Heart left ventricle (tissue), 16 donors: ENCODE measurements at regions not wholly inside any gene's neighbourhood (a gene's known extent, or its start where the extent isn't known, plus 50 kb on each side); places are given as distances from the start of the nearest gene placed in this dataset.

Source experiments
- ATAC-seq, 4 donors: fragments of 200-7000 bp; cut with Tn5 transposase; one replicate each; pipeline ENCODE4 v1.9.1; 2020 to 2022; ENCODE audit warnings: moderate library complexity in 4 of 4, mild to moderate bottlenecking in 3 of 4, moderate number of reproducible peaks in 1 of 4
- DNase-seq, 5 donors: peaks; one replicate each; pipeline ENCODE4 v3.0.0-alpha.2; 2020
- H3K27ac ChIP-seq, 12 donors: fragments of 200-600 bp; sonication (generic) in 4 of 12; one replicate each; pipeline versions ENCODE4 v1.5.0 to v1.8.0; 2016 to 2022; ENCODE audit warnings: mild to moderate bottlenecking in 2 of 12
- H3K27me3 ChIP-seq, 9 donors: fragments of 200-600 bp; sonication (generic) in 2 of 9; one replicate each; pipeline versions ENCODE4 v1.5.1 to v1.8.0; 2016 to 2022; ENCODE audit warnings: mild to moderate bottlenecking in 3 of 9
- H3K36me3 ChIP-seq, 9 donors: fragments of 200-600 bp; sonication (generic) in 2 of 9; one replicate each; pipeline versions ENCODE4 v1.5.0 to v1.8.0; 2018 to 2022; ENCODE audit warnings: mild to moderate bottlenecking in 2 of 9
- H3K4me1 ChIP-seq, 12 donors: fragments of 200-600 bp; sonication (generic) in 4 of 12; one replicate each; pipeline versions ENCODE4 v1.5.0 to v1.8.0; 2016 to 2022; ENCODE audit warnings: mild to moderate bottlenecking in 3 of 12
- H3K4me3 ChIP-seq, 12 donors: fragments of 200-600 bp; sonication (generic) in 4 of 12; one replicate each; pipeline versions ENCODE4 v1.5.0 to v1.8.0; 2017 to 2022; ENCODE audit warnings: mild to moderate bottlenecking in 9 of 12, moderate library complexity in 4 of 12
- H3K9me3 ChIP-seq, 12 donors: fragments of 200-600 bp; sonication (generic) in 4 of 12; one replicate each; pipeline versions ENCODE4 v1.5.0 to v1.8.0; 2016 to 2022; ENCODE audit warnings: mild to moderate bottlenecking in 1 of 12
- CTCF ChIP-seq, 12 donors: fragments of 200-600 bp; sonication (generic) in 4 of 12; IDR thresholded peaks; one replicate each; pipeline versions ENCODE4 v1.5.0 to v1.8.0; 2018 to 2022; ENCODE audit warnings: antibody characterized with exemption in 12 of 12, mild to moderate bottlenecking in 5 of 12
- POLR2A ChIP-seq, 2 donors: fragments of 450-650 bp; IDR thresholded peaks; one replicate each; pipeline ENCODE4 v1.6.1; 2017; ENCODE audit warnings: antibody characterized with exemption in 2 of 2, mild to moderate bottlenecking in 2 of 2, moderate library complexity in 2 of 2
- WGBS, 4 donors: extraction: QIAGEN DNeasy Blood & Tissue Kit in 2 of 4; methylation state at CpG; one replicate each; pipeline versions ENCODE4 v1.1.5 to v1.1.7; 2013 to 2018; 5-methylcytosine and 5-hydroxymethylcytosine counted together
- intact Hi-C, 10 donors: fragments of 100-400 bp; cut with DNase I; formaldehyde crosslinking; loops; one replicate each; pipeline versions ENCODE4 v1.11.1 to v1.14.2; 2022
- donor health status: ischemic (EF 13 %, LVEDD 7.1; RV severe dilation, severe dysfunction).
- donor health status: healthy with polysubstance abuse.
- donor health status: DM: no; HTN: yes; CAD: no.
- donor health status: DM: no; HTN: no; CAD: no.
- donor health status: ischemic (EF 25% LVEDD 6.9; RV normal size, moderate dysfunction).
- donor health status: ischemic (EF 25% LVEDD 5.7; RV mildly dilated, moderate dysfunction).
- donor health status: healthy.
- donor health status: DM: yes; HTN: yes; CAD: no.
- donor health status: ischemic (EF 35%, LVEDD 5.7; RV mildly dilated, moderate dysfunction).
- donor health status: nonischemic (EF 11% LVEDD 7.7; RV severe dilation, severe dysfunction).
- donor health status: DM: yes; HTN: yes; CAD: no.
- donor health status: PGD.
- donor health status: ischemic (EF 29% LVEDD 5.4; RV normal size, mild dysfunction).
- donor health status: nonischemic (EF 23%, LVEDD 6.1; RV moderate dilation, normal function).

- H3K9me3 ChIP-seq: no peaks in the 10 kb centered on the region
- intact Hi-C loops: loop anchor here in 1 of 10 donors (10.0 kb wide), 1 partner anchor 55 kb away; no protein-coding TSS in a partner anchor
- WGBS, 4 donors: 59 to 76% (median 70%) methylated on average over 4 of the region's 4 CpGs
- no peaks in the 10 kb centered on the region for H3K27me3 ChIP-seq
- no peaks in the 10 kb centered on the region for H3K36me3 ChIP-seq
- no peak overlapping the region for H3K27ac ChIP-seq
- H3K4me3 ChIP-seq: no peak overlapping the region
- H3K4me1 ChIP-seq: no peaks in the 10 kb centered on the region
- DNase-seq: no peak
- no peak for ATAC-seq
- TF ChIP-seq CTCF (IDR thresholded peaks at IDR 0.05): no peak
- no peak for TF ChIP-seq POLR2A (IDR thresholded peaks at IDR 0.05)
Observed at GRCh38 chr16:17939723-17940122, 396.8 kb downstream of the NPIPA8 start.

- WGBS, 4 donors: 28 to 56% (median 31%) methylated on average over 2 of the region's 2 CpGs
- intact Hi-C loops: loop anchor here in 1 of 10 donors (10.0 kb wide), 1 partner anchor 56 kb away; no protein-coding TSS in a partner anchor
- no peak for DNase-seq
Observed at GRCh38 chr16:17939122-17939536, 397.4 kb downstream of the NPIPA8 start.

GRCh38 chr16:17938546-17938945 lies 398.0 kb downstream of the NPIPA8 start:
- ATAC-seq: no peak
- Histone ChIP-seq H3K4me3 (no peak overlapping the region), H3K27ac (no peak overlapping the region), H3K4me1 (no peaks in the 10 kb centered on the region), H3K36me3 (no peaks in the 10 kb centered on the region), H3K27me3 (no peaks in the 10 kb centered on the region), H3K9me3 (no peaks in the 10 kb centered on the region)
- intact Hi-C loops: loop anchor here in 1 of 10 donors (10.0 kb wide), 1 partner anchor 56 kb away; no protein-coding TSS in a partner anchor
- TF ChIP-seq CTCF (IDR thresholded peaks at IDR 0.05): no peak
- no peak for TF ChIP-seq POLR2A (IDR thresholded peaks at IDR 0.05)
- 67 to 79% (median 74%) methylated on average over 3 of the region's 3 CpGs for WGBS, 4 donors
- no peak for DNase-seq

More at GRCh38 chr16:17939122-17939536, 397.4 kb downstream of the NPIPA8 start:
- ATAC-seq: no peak
- Histone ChIP-seq H3K4me1 (no peaks in the 10 kb centered on the region), H3K4me3 (no peak overlapping the region), H3K36me3 (no peaks in the 10 kb centered on the region), H3K27me3 (no peaks in the 10 kb centered on the region), H3K27ac (no peak overlapping the region), H3K9me3 (no peaks in the 10 kb centered on the region)
- TF ChIP-seq POLR2A (IDR thresholded peaks at IDR 0.05) (no peak), CTCF (IDR thresholded peaks at IDR 0.05) (no peak)

GRCh38 chr16:17936766-17937402 lies 399.7 kb downstream of the NPIPA8 start:
- no peak for TF ChIP-seq CTCF (IDR thresholded peaks at IDR 0.05)
- no peak for TF ChIP-seq POLR2A (IDR thresholded peaks at IDR 0.05)
- Histone ChIP-seq H3K36me3 (no peaks in the 10 kb centered on the region), H3K27me3 (no peaks in the 10 kb centered on the region), H3K27ac (no peak overlapping the region), H3K4me1 (no peaks in the 10 kb centered on the region), H3K4me3 (no peak overlapping the region), H3K9me3 (no peaks in the 10 kb centered on the region)
- DNase-seq: no peak
- WGBS, 4 donors: 60 to 73% (median 67%) methylated on average over 6 of the region's 6 CpGs
- intact Hi-C loops: loop anchor here in 1 of 10 donors (10.0 kb wide), 1 partner anchor 58 kb away; no protein-coding TSS in a partner anchor
- ATAC-seq: no peak
